GM18511 (cell line): ENCODE measurements at regions not wholly inside any gene's neighbourhood (a gene's known extent, or its start where the extent isn't known, plus 50 kb on each side); places are given as distances from the start of the nearest gene placed in this dataset.

Experiments used
- ATAC-seq: cut with Tn5 transposase; IDR thresholded peaks from one replicate; pipeline ENCODE4 v1.9.1; 2021; ENCODE audit warnings: mild to moderate bottlenecking, moderate library complexity; ENCODE audit not compliant: unreplicated experiment

DNA sequence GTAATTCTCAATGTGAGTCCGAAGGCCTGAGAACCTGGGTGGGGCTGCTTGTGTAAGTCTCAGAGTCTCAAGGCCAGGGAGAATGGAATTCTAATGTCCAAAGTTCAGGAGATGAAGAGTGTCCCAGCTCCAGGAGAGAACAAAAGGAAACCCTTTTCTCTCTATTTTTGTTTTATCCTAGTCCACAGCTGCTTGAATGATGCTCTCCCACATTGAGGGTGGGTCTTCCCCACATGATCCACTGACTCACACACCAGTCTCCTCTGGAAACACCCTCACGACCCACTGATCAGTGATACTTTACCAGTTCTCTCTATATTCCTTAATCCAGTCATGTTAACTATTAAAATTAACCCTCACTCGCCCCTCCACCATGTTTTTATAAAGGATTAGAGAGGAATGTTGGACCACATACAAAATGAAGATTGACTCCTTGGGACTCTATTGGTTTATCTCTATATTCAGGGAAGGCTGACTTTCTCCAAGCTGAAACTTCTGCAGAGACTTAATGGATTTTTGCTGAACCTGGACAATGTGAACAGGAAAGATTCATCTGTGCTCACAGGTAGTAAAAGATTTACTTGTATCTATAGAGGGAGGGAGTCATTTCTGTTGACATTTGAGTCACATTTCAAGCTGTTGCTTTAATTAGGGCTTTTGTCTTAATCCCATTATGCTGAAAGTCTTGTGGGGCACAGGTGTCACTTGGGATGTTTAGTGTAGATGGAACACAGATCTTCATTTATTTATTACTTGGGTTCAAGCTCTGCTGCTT is 1061.0 kb upstream of the TMEM132C start:
- no peak for ATAC-seq

- ATAC-seq = no peak
Measured at GRCh38 chr12:127209318-127209717, 1057.7 kb upstream of the TMEM132C start.

DNA sequence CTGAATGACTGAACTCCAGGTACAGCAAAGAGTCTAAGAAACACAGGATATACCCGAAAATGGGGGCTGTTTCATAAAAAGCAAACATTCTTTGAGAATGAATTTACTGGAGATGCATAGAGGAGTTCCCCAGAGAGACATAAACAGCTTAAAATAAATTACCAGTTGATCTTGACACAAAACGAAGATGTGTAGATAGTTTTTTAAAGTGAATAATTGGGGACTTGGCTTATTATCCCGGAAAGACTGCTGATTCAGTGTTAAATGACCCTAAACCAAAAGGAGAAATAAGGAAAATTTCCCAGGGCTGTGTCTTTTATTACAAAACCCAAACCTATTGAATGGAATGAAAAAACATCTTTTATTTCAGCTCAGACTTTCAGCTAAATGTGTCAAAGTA is 1052.8 kb upstream of the TMEM132C start:
- no peak for ATAC-seq

DNA sequence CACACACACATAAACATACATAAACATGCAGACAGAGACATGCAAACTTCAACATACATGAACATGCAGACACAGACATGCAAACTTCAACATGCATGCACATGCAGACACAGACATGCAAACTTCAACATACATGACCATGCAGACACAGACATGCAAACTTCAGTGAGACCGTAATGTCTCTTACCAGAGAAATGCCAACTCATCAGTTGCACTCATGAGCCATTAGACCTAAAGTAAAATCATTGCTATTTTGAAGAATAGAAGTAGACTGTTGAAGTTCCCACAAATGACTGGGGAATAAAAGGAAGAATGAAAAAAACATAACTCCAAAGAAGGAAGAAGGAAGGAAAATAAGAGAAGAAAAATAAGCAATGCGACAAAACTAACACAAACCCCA is 1044.0 kb upstream of the TMEM132C start:
- no peak for ATAC-seq

GRCh38 chr12:127223731-127224130 is 1043.2 kb upstream of the TMEM132C start:
- ATAC-seq = no peak

DNA sequence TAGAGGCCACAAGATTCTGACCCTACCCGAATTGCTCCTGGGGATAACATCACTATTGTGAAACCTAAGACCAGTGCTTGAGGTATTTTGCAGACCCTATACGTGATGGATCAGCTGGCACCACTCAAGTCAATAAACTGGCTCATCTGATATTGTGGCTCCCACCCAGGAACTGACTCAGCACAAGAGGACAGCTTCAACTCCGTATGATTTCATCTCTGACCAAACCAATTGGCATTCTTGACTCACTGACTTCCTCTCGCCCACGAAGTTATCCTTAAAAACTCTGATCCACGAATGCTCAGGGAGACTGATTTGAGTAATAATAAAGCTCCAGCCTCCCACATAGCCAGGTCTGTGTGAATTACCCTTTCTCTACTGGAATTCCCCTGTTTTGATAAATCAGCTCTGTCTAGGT is 1036.1 kb upstream of the TMEM132C start:
- ATAC-seq = no peak

- ATAC-seq = no peak
Measured at GRCh38 chr12:127231371-127231770, 1035.6 kb upstream of the TMEM132C start.

DNA sequence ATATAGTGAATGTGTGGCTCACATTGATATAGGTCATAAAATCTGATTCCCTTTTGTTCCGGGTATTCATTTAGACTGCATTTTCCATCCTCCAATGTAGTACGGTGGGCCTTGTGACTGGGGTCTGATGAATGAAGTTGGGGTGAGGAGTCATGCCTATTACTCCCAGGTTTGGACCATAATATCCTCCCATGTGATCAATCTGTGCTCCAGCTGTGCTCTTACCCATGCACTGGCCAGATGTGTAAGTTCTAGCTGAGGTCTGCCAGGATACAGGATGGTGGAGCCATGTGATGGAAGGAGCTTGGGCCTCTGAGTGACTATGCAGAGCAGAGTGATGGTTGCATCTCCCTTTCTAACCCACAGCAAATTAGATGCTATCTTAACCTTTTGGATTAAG is 1034.0 kb upstream of the TMEM132C start:
- no peak for ATAC-seq

DNA sequence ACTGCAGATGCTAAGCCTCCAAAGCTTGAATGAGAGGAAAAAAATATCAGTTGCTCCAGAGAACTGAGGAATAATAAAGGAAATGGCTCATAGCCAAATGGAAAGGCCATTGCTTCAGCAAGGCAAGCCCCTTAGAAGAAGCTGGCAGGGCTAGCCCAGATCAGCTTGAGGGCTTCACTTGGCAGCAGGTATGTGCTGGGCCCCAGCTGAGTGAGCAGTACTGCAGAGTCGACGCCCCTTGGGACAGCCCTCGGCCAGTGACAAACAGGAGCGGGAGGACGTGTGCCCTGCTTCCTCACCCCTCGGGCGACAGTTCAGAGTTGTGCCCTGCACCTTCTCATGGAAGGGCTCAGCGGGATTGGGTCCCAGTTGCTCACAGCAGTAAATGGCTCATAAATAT is 1031.2 kb upstream of the TMEM132C start:
- ATAC-seq = no peak

DNA sequence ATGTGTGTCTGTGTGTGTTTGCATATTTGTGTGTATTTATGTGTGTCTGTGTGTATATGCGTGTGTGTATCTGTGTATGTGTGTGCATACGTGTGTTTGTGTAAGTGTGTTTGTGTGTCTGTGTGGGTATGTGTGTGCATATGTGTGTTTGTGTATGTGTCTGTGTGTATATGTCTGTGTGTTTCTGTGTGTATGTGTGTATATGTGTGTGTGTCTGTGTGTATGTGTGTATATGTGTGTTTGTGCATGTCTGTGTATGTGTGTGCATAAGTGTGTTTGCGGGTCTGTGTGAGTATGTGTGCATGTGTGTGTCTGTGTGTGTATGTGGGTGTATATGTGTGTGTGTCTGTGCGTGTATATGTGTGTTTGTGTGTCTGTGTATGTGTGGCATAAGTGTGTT is 1030.5 kb upstream of the TMEM132C start:
- no peak for ATAC-seq

DNA sequence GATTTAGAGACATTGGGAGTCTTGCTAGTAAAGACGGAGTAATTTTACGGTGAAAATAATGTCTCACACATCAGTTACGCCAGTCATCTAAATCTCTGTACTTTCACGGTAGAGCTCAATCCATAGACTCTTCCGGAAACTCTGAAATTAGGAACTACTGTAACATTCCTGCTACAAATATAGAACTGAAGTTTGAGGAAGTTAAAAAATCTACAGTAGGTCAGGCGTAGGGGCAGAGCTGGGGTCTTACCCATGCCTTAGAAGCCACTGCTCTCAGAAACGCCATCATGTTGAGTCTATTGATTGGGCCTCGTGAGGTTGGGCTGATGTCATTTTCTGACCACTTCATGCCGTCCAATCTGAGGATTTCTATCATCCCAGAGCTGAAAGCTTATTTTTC is 1029.8 kb upstream of the TMEM132C start:
- ATAC-seq = no peak

GRCh38 chr12:127238107-127238506 is 1028.9 kb upstream of the TMEM132C start:
- no peak for ATAC-seq

DNA sequence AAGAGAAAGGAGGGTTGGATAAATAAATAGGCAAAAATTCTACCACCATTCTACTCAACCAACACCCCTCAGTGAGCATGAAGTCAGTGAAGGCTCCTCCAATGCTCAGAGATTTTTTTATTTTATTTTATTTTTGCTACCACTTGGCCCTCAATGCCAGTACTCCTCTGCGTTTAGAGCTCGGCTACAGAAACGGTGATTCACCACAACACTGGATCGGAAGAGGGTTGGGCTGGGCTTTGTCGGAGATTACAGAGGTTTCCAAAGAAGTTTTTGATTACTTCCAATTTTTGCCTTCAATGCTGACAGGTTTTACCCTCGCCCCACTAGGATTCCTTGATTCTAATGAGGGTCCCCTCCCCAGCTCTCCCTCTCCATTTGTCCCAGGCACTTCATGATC is 1027.2 kb upstream of the TMEM132C start:
- no peak for ATAC-seq

DNA sequence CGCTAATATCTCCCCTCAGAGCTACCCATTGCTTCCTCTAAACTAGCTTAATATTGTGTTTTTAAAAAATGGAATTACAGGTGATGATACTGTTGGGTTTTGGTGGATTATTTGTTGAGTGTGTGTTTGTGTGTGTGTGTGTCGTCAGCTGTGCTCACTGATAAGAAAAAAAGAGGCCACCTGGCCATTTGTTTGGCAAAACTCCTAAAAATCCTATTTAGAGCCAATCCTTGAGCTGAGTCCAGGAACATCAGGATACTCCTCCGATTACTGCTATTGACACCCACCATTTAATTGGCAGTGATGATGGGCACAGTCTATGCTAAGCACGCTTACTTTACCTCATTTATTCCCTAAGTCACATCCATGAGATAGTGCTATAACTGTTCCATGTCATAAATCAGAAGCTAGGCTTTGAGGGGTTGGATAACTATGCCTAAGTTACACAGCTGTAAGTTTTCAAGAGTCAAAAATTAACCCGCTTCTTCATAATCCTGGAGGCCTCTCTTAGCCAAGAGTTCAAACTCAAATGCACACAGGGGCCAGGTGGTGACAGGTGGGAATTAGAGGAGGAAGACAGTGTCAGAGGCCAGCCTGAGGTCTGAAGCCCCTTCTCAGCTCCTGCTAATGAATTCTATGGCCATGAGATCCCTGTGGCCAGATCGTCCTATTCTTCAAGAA is 1026.6 kb upstream of the TMEM132C start:
- no peak for ATAC-seq

GRCh38 chr12:127241072-127241817 is 1025.7 kb upstream of the TMEM132C start:
- ATAC-seq = no peak

- ATAC-seq = no peak
Measured at GRCh38 chr12:127245009-127245408, 1022.0 kb upstream of the TMEM132C start.

DNA sequence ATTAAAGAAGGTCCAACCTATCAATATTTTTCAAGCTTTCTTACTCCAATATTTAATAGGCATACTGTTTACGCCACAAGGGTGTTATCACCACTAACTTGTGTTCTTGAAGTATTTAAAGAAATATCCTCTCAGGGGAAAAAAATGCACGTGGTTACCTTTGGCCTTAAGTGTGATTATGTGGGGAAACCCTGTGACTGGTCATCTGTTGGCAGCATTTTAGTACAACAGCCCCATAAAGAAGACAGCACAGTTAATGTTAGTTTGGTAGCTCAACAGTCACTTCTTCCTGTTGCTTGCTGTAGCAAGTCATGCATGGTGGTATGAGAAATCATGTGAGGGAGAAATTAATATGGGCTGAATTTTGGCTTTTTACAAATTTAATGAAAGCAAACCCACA is 1021.5 kb upstream of the TMEM132C start:
- ATAC-seq = no peak

GRCh38 chr12:127247937-127248336 is 1019.0 kb upstream of the TMEM132C start:
- ATAC-seq = no peak

DNA sequence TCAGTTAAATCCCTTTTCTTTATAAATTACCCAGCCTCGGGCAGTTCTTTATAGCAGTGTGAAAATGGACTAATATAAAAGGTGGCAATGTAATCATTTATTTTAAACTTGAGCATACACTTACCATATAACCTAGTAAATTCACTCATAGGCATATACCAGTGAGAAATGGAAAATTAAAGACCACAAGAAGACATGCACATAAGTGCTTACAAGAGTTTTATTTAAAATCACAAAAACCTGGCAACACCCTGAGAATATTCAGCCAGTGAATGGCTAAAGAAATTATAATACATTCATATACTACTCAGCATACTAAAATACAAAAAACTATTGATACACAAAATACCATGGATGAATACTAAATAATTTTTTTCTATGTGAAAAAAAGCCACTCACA is 1017.5 kb upstream of the TMEM132C start:
- no peak for ATAC-seq

DNA sequence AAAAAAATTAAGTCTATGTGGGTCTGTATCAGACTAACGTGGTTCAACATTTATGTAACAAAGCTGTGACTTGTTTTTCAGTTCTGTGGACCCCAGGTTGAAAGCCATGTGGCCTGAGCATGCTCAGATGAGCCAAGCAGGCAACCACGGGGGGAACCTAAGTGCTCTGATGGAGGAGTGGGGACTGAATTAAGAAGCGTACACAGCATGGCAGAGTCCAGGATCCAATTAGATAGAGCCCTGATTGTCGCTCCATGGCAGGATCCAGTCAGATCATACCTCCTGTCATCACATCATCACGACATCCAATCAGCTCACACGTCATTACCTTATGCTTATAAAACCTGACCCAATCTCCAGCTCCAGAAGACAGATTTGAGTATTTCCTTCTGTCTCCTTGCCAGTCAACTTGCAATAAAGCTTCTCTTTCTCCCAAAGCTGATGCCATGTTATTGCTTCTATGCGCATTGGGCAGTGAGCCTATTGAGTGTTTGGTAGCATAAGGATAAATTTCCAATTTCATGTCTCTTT is 1013.1 kb upstream of the TMEM132C start:
- ATAC-seq = no peak

GRCh38 chr12:127254420-127254955 is 1012.5 kb upstream of the TMEM132C start:
- no peak for ATAC-seq
